Neural progenitor cell (in vitro differentiated cells): ENCODE measurements at regions not wholly inside any gene's neighbourhood (a gene's known extent, or its start where the extent isn't known, plus 50 kb on each side); places are given as distances from the start of the nearest gene placed in this dataset.

Experiments used
- DNase-seq: peaks from one replicate; pipeline ENCODE4 v3.0.0-alpha.2; 2016; ENCODE audit warnings: low spot score
- H2AFZ ChIP-seq: fragments of 200-600 bp; sonication (generic); replicated peaks from 2 replicates; pipeline ENCODE4 v1.6.1; 2016; ENCODE audit warnings: antibody characterized with exemption
- H3F3A ChIP-seq: fragments of 200-600 bp; sonication (generic); 2 replicates; pipeline ENCODE4 v1.6.1; 2016; ENCODE audit warnings: antibody characterized with exemption, low read depth
- H3K27ac ChIP-seq: fragments of 200-600 bp; sonication (generic); 2 replicates; pipeline ENCODE4 v1.5.1; 2016; ENCODE audit warnings: mild to moderate bottlenecking
- H3K27me3 ChIP-seq: fragments of 200-600 bp; sonication (generic); 2 replicates; pipeline ENCODE4 v1.6.1; 2016; ENCODE audit warnings: mild to moderate bottlenecking, moderate library complexity
- H3K36me3 ChIP-seq: fragments of 200-600 bp; sonication (generic); 2 replicates; pipeline ENCODE4 v1.5.1; 2016
- H3K4me1 ChIP-seq: fragments of 200-600 bp; sonication (generic); 2 replicates; pipeline ENCODE4 v1.6.1; 2016; ENCODE audit warnings: mixed run types
- H3K4me2 ChIP-seq: fragments of 200-600 bp; sonication (generic); 2 replicates; pipeline ENCODE4 v1.6.1; 2016
- H3K4me3 ChIP-seq: fragments of 200-600 bp; sonication (generic); 2 replicates; pipeline ENCODE4 v1.5.1; 2016
- H3K79me2 ChIP-seq: fragments of 200-600 bp; sonication (generic); 2 replicates; pipeline ENCODE4 v1.6.1; 2016; ENCODE audit warnings: low read depth
- H3K9ac ChIP-seq: fragments of 200-600 bp; sonication (generic); 2 replicates; pipeline ENCODE4 v1.6.1; 2016
- H3K9me3 ChIP-seq: fragments of 200-600 bp; sonication (generic); 2 replicates; pipeline ENCODE4 v1.5.1; 2016; ENCODE audit warnings: low read depth
- H4K20me1 ChIP-seq: fragments of 200-600 bp; sonication (generic); 2 replicates; pipeline ENCODE4 v1.6.1; 2016; ENCODE audit warnings: low read depth
- H3K27ac Mint-ChIP-seq: 3 replicates; pipeline ENCODE4 v1.8.0; 2021; ENCODE audit warnings: mixed read lengths
- H3K27me3 Mint-ChIP-seq: 2 replicates; pipeline ENCODE4 v1.8.0; 2022; ENCODE audit warnings: low read depth, mild to moderate bottlenecking, inconsistent platforms, moderate library complexity, mixed read lengths; ENCODE audit not compliant: insufficient read depth
- H3K36me3 Mint-ChIP-seq: 3 replicates; pipeline ENCODE4 v1.8.0; 2021; ENCODE audit warnings: mixed read lengths
- H3K4me1 Mint-ChIP-seq: 3 replicates; pipeline ENCODE4 v1.8.0; 2021; ENCODE audit warnings: mixed read lengths
- H3K4me3 Mint-ChIP-seq: 3 replicates; pipeline ENCODE4 v1.8.0; 2021; ENCODE audit warnings: mild to moderate bottlenecking, moderate library complexity, mixed read lengths
- H3K9me3 Mint-ChIP-seq: 3 replicates; pipeline ENCODE4 v1.8.0; 2020; ENCODE audit warnings: mixed read lengths
- CTCF ChIP-seq: fragments of 200-600 bp; sonication (generic); IDR thresholded peaks from 2 replicates; pipeline ENCODE4 v1.5.1; 2017; ENCODE audit warnings: antibody characterized with exemption, mild to moderate bottlenecking
- EZH2 ChIP-seq: fragments of 200-600 bp; sonication (generic); IDR thresholded peaks from 2 replicates; pipeline ENCODE4 v1.6.1; 2017; ENCODE audit warnings: antibody characterized with exemption, mild to moderate bottlenecking, moderate library complexity
- EZH2phosphoT487 ChIP-seq: fragments of 200-600 bp; sonication (generic); IDR thresholded peaks from 2 replicates; pipeline ENCODE4 v1.6.1; 2017; ENCODE audit warnings: antibody characterized with exemption

- no peaks in the 10 kb centered on the region for H4K20me1 ChIP-seq
- no peak overlapping the region for H3K9ac ChIP-seq
- H3K36me3 Mint-ChIP-seq = no peaks in the 10 kb centered on the region
- H3K9me3 ChIP-seq = no peaks in the 10 kb centered on the region
- H3K4me3 ChIP-seq = no peak overlapping the region
- H3K9me3 Mint-ChIP-seq = no peaks in the 10 kb centered on the region
- H3F3A ChIP-seq = no peaks in the 10 kb centered on the region
- peaks cover 15% of the 10 kb centered on the region for H3K4me1 ChIP-seq
- H3K27ac Mint-ChIP-seq = no peak overlapping the region
- no peak overlapping the region for H3K4me3 Mint-ChIP-seq
- no peak overlapping the region for H3K27ac ChIP-seq
- H3K79me2 ChIP-seq = no peaks in the 10 kb centered on the region
- H3K27me3 Mint-ChIP-seq = peaks cover 4% of the 10 kb centered on the region
- no peaks in the 10 kb centered on the region for H3K27me3 ChIP-seq
- DNase-seq = no peak
- peaks cover 13% of the 10 kb centered on the region for H3K4me1 Mint-ChIP-seq
- TF ChIP-seq CTCF = no peak
- TF ChIP-seq EZH2phosphoT487 = no peak
- no peak for TF ChIP-seq EZH2
- H3K4me2 ChIP-seq = no peak overlapping the region
- H2AFZ ChIP-seq = no peak overlapping the region
- no peaks in the 10 kb centered on the region for H3K36me3 ChIP-seq
Observed at GRCh38 chr14:56718312-56718711, 92.0 kb downstream of the OTX2 start.

- no peak for DNase-seq
- Mint-ChIP-seq H3K9me3 (no peaks in the 10 kb centered on the region), H3K4me3 (no peak overlapping the region), H3K27ac (no peak overlapping the region), H3K4me1 (peaks cover 13% of the 10 kb centered on the region), H3K36me3 (no peaks in the 10 kb centered on the region), H3K27me3 (peaks cover 4% of the 10 kb centered on the region)
- peaks cover 15% of the 10 kb centered on the region for H3K4me1 ChIP-seq
- TF ChIP-seq EZH2phosphoT487 (no peak), EZH2 (no peak), CTCF (no peak)
- H3K79me2 ChIP-seq = no peaks in the 10 kb centered on the region
- H3K27me3 ChIP-seq = no peaks in the 10 kb centered on the region
- no peaks in the 10 kb centered on the region for H3K9me3 ChIP-seq
- no peaks in the 10 kb centered on the region for H4K20me1 ChIP-seq
- no peak overlapping the region for H3K4me3 ChIP-seq
- no peak overlapping the region for H3K9ac ChIP-seq
- no peaks in the 10 kb centered on the region for H3F3A ChIP-seq
- H3K36me3 ChIP-seq = no peaks in the 10 kb centered on the region
- H3K4me2 ChIP-seq = no peak overlapping the region
- H3K27ac ChIP-seq = no peak overlapping the region
- no peak overlapping the region for H2AFZ ChIP-seq
Observed at GRCh38 chr14:56716705-56717104, 93.6 kb downstream of the OTX2 start.

- Histone ChIP-seq H2AFZ (no peak overlapping the region), H3K27ac (no peak overlapping the region), H3F3A (no peaks in the 10 kb centered on the region), H3K4me1 (peaks cover 15% of the 10 kb centered on the region), H4K20me1 (no peaks in the 10 kb centered on the region), H3K36me3 (no peaks in the 10 kb centered on the region), H3K9ac (no peak overlapping the region), H3K9me3 (no peaks in the 10 kb centered on the region), H3K79me2 (no peaks in the 10 kb centered on the region), H3K27me3 (no peaks in the 10 kb centered on the region), H3K4me2 (no peak overlapping the region), H3K4me3 (no peak overlapping the region)
- Mint-ChIP-seq H3K27ac (no peak overlapping the region), H3K4me3 (no peak overlapping the region), H3K9me3 (no peaks in the 10 kb centered on the region), H3K36me3 (no peaks in the 10 kb centered on the region), H3K27me3 (peaks cover 2% of the 10 kb centered on the region), H3K4me1 (peaks cover 13% of the 10 kb centered on the region)
- TF ChIP-seq EZH2 (no peak), CTCF (peak; percentile 33), EZH2phosphoT487 (no peak)
- DNase-seq = no peak
Observed at GRCh38 chr14:56715938-56716337, 94.3 kb downstream of the OTX2 start.
